ENCODE measurements at regions not wholly inside any gene's neighbourhood (a gene's known extent, or its start where the extent isn't known, plus 50 kb on each side); places are given as distances from the start of the nearest gene placed in this dataset.

GRCh38 chr18:67715567-67715966 lies 199.0 kb upstream of the DSEL start:
- no peak overlapping the region for H2AFZ ChIP-seq
- H3K9me3 ChIP-seq (ENCODE audit: insufficient read depth, low read depth), result no peaks in the 10 kb centered on the region
- H3K79me2 ChIP-seq (ENCODE audit: low read depth), result no peaks in the 10 kb centered on the region
- intact Hi-C loops (cut with micrococcal nuclease; ENCODE audit: unreplicated experiment), result loop anchor here (10.0 kb wide), 1 partner anchor 201 kb away; the partner anchor contains the start of gene DSEL
- TF ChIP-seq EZH2 (IDR thresholded peaks at IDR 0.05; ENCODE audit: low read depth) (no peak), CTCF (conservative IDR thresholded peaks at IDR 0.05) (no peak)
- H3K4me1 ChIP-seq (replicated peaks; ENCODE audit: insufficient read depth), result no peaks in the 10 kb centered on the region
- no peak overlapping the region for H3K4me3 ChIP-seq
- POLR2A ChIA-PET (ENCODE audit: unreplicated experiment), result no interaction called here
- no peaks in the 10 kb centered on the region for H3K9me2 ChIP-seq (ENCODE audit: insufficient read depth)
- DNase-seq, result no peak
- BruUV-seq (replicated peaks), result no TSS peak
- no peak overlapping the region for H3K4me2 ChIP-seq
- no peak overlapping the region for H3K27ac ChIP-seq
- CTCF ChIA-PET, result no interaction called here
- H3K36me3 ChIP-seq (ENCODE audit: low read depth), result no peaks in the 10 kb centered on the region
- no peaks in the 10 kb centered on the region for H4K20me1 ChIP-seq (ENCODE audit: insufficient read depth)
- H3F3A ChIP-seq (ENCODE audit: insufficient read depth, low read depth), result no peaks in the 10 kb centered on the region
- no peaks in the 10 kb centered on the region for H3K27me3 ChIP-seq (ENCODE audit: insufficient read depth, low read depth)

- Histone ChIP-seq H4K20me1 (ENCODE audit: insufficient read depth) (no peaks in the 10 kb centered on the region), H3K79me2 (ENCODE audit: low read depth) (no peaks in the 10 kb centered on the region), H3K27ac (no peak overlapping the region), H3K4me3 (no peak overlapping the region), H3F3A (ENCODE audit: insufficient read depth, low read depth) (no peaks in the 10 kb centered on the region), H3K9me2 (ENCODE audit: insufficient read depth) (no peaks in the 10 kb centered on the region; the same call in 1 of the 2 replicates), H2AFZ (no peak overlapping the region), H3K4me2 (no peak overlapping the region), H3K4me1 (replicated peaks; ENCODE audit: insufficient read depth) (no peaks in the 10 kb centered on the region), H3K27me3 (ENCODE audit: insufficient read depth, low read depth) (no peaks in the 10 kb centered on the region), H3K9me3 (ENCODE audit: insufficient read depth, low read depth) (no peaks in the 10 kb centered on the region), H3K36me3 (ENCODE audit: low read depth) (no peaks in the 10 kb centered on the region)
- ChIA-PET CTCF (no interaction called here), POLR2A (ENCODE audit: unreplicated experiment) (no interaction called here)
- TF ChIP-seq EZH2 (IDR thresholded peaks at IDR 0.05; ENCODE audit: low read depth) (no peak), CTCF (conservative IDR thresholded peaks at IDR 0.05) (peak; percentile 52; the same call in 1 of the 2 replicates)
- DNase-seq, result no peak
- no TSS peak for BruUV-seq (replicated peaks)
- intact Hi-C loops (cut with micrococcal nuclease; ENCODE audit: unreplicated experiment), result loop anchor here (10.0 kb wide), 1 partner anchor 196 kb away; the partner anchor contains the start of gene DSEL
Observed at GRCh38 chr18:67710639-67711038, 194.1 kb upstream of the DSEL start.

- H3K79me2 ChIP-seq (ENCODE audit: low read depth), result no peaks in the 10 kb centered on the region
- TF ChIP-seq EZH2 (IDR thresholded peaks at IDR 0.05; ENCODE audit: low read depth) (no peak), CTCF (conservative IDR thresholded peaks at IDR 0.05) (no peak)
- no peaks in the 10 kb centered on the region for H3K4me1 ChIP-seq (replicated peaks; ENCODE audit: insufficient read depth)
- POLR2A ChIA-PET (ENCODE audit: unreplicated experiment), result interaction anchor here (0.7 kb wide), 1 partner anchor 312 kb away, joined by 8 read pairs; no protein-coding TSS in a partner anchor
- CTCF ChIA-PET, result no interaction called here
- H3K36me3 ChIP-seq (ENCODE audit: low read depth), result no peaks in the 10 kb centered on the region
- no peaks in the 10 kb centered on the region for H3F3A ChIP-seq (ENCODE audit: insufficient read depth, low read depth)
- DNase-seq, result no peak
- intact Hi-C loops (cut with micrococcal nuclease; ENCODE audit: unreplicated experiment), result no loop called here
- H3K9me3 ChIP-seq (ENCODE audit: insufficient read depth, low read depth), result no peaks in the 10 kb centered on the region
- no peaks in the 10 kb centered on the region for H3K27me3 ChIP-seq (ENCODE audit: insufficient read depth, low read depth)
- H2AFZ ChIP-seq, result no peak overlapping the region
- no TSS peak for BruUV-seq (replicated peaks)
- no peaks in the 10 kb centered on the region for H4K20me1 ChIP-seq (ENCODE audit: insufficient read depth)
- H3K9me2 ChIP-seq (ENCODE audit: insufficient read depth), result peaks cover 6% of the 10 kb centered on the region
- no peak overlapping the region for H3K27ac ChIP-seq
- no peak overlapping the region for H3K4me2 ChIP-seq
- no peak overlapping the region for H3K4me3 ChIP-seq
Observed at GRCh38 chr18:67705748-67706147, 189.2 kb upstream of the DSEL start.
